Esophagus (tissue), 2 donors: ENCODE measurements at regions not wholly inside any gene's neighbourhood (a gene's known extent, or its start where the extent isn't known, plus 50 kb on each side); places are given as distances from the start of the nearest gene placed in this dataset.

Experiments
- H3K27ac ChIP-seq, 2 donors: one replicate each; pipeline ENCODE4 v1.5.1; 2013; ENCODE audit warnings: low read depth in 2 of 2, mild to moderate bottlenecking in 2 of 2, inconsistent platforms in 1 of 2, low read length in 1 of 2, moderate library complexity in 1 of 2
- H3K27me3 ChIP-seq, 2 donors: one replicate each; pipeline ENCODE4 v1.6.1; 2013; ENCODE audit warnings: low read length in 2 of 2, control low read depth in 1 of 2, mild to moderate bottlenecking in 1 of 2; ENCODE audit not compliant: insufficient read depth in 2 of 2, control insufficient read depth in 1 of 2
- H3K36me3 ChIP-seq, 2 donors: one replicate each; pipeline ENCODE4 v1.6.1; 2013; ENCODE audit warnings: low read length in 1 of 2; ENCODE audit not compliant: control insufficient read depth in 2 of 2, insufficient read depth in 2 of 2
- H3K4me1 ChIP-seq, 2 donors: one replicate each; pipeline ENCODE4 v1.6.1; 2013; ENCODE audit warnings: low read length in 1 of 2; ENCODE audit not compliant: control insufficient read depth in 2 of 2, insufficient read depth in 2 of 2
- H3K4me3 ChIP-seq, 2 donors: one replicate each; pipeline ENCODE4 v1.5.1; 2013; ENCODE audit warnings: low read length in 2 of 2, mild to moderate bottlenecking in 2 of 2, low read depth in 1 of 2, moderate library complexity in 1 of 2
- H3K9me3 ChIP-seq, 2 donors: one replicate each; pipeline ENCODE4 v1.6.1; 2013; ENCODE audit warnings: mild to moderate bottlenecking in 2 of 2, low read depth in 1 of 2, low read length in 1 of 2, moderate library complexity in 1 of 2; ENCODE audit not compliant: control insufficient read depth in 2 of 2, insufficient read depth in 1 of 2
- WGBS, 2 donors: extraction: QIAGEN DNeasy Blood & Tissue Kit; methylation state at CpG; one replicate each; pipeline ENCODE4 v1.1.7; 2013; 5-methylcytosine and 5-hydroxymethylcytosine counted together
- donor health status: healthy with polysubstance abuse.
- donor health status: Bipolar disorder and iron deficiency.

DNA sequence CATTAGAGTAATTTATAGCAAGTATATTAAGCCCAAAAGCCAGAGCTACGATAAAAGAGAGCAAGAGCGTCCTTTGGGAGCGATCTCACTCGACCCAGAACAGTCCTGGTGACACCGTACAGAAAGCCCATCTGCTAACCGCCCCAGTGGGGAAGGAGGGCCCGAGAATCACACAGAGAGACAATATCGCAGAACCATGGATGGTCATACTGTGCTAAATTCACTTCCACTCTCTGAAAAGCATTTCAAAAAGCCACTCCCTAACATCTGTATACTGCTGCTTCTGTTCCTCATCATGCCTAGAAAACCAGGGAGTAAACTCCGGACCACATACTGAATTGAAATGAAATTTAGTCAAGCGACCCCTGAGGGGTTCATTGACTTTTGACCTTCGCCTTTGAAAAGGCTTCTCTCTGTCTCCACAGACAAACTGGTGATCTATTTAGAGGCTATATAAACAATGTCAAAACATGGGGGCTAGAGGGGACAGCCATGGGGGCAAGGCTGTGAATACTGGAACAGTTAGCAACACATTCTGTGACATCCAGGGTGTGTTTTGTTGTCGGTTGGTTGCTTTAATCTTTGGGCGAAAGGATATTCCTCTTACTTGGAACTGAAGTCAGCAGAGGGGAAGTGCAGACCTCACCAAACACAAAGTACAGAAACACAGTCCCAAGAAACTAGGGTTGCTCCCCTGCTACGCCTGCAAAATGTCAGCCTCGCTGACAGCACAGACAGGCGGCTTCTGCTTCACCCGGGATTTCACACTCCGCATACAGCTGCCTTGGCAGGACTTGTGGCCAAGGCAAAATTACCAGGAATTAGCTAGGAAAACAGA lies 129.0 kb upstream of the RASGEF1B start:
- Histone ChIP-seq H3K27ac (no peak overlapping the region), H3K4me3 (no peak overlapping the region), H3K9me3 (no peaks in the 10 kb centered on the region), H3K27me3 (no peaks in the 10 kb centered on the region), H3K4me1 (no peaks in the 10 kb centered on the region), H3K36me3 (no peaks in the 10 kb centered on the region)
- WGBS, 2 donors = 70 to 71% methylated on average over 18 of the region's 18 CpGs

DNA sequence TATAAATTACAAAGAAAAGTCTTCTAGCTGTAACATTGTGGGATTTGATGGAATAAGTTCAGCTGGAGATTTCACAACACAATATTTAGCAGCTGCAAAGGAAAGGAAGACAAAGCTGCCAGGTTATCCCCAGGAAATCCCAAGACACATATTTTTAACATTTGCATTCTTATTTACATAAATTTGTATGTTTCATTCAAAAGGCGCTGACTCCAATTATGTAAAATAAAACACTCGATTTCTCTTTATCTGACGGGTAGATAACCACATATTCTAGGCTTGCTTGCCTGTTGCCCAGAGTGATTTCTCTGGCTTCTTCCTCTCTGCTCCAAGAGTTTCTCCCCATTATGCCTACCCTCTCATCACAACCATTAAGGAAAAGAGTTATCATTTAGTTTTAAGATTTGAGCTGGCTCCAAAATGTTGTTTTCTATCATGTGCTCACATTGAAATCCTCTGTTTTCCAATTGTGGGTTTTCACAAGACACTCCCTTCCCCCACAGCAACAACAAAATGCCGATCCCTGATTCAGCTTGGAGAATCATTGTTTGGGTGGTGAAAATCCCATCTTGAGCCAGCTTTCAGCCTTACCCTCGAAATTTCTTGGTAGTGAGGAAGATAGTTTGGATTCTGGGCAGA lies 128.2 kb upstream of the RASGEF1B start:
- WGBS, 2 donors = 65 to 69% methylated on average over 5 of the region's 5 CpGs
- no peaks in the 10 kb centered on the region for H3K9me3 ChIP-seq
- no peaks in the 10 kb centered on the region for H3K36me3 ChIP-seq
- H3K4me1 ChIP-seq = no peaks in the 10 kb centered on the region
- no peak overlapping the region for H3K27ac ChIP-seq
- H3K4me3 ChIP-seq = no peak overlapping the region
- no peaks in the 10 kb centered on the region for H3K27me3 ChIP-seq

DNA sequence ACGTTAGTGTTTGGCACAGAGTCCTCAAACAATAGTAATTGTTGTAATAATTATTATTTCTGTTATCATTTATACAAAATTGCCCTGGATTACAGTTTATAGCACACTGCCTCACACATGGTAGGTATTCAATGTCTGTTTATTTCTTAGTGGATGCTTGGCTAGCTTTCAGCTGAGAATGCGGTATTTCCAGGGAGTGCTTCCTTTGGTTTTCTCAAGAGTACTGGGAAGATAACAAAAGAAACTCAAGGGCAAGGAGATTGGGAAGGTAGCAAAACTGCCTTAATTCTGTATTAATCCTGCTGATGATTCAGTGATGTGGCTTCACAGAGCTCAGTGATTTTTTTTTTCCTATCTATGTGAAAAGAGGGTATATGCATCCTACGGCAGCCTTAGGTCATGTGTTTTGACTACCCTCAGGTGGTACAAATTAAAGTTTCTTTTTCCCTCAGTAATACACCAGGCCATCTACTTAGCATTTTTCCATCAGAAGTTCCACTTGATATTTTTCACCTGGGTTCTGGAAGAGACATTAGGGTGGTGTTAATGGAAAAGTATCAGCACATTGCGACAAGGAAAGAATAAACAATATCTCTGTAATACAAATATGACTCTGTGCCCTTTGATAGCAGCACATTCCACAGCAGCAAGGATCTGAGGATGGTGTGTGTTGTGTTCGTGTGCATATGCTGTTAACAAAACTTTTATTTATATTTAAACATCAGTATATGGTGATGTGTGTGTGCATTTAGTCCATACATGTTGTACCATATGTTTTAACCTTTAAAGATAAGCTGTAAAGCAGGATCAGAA lies 124.3 kb upstream of the RASGEF1B start:
- Histone ChIP-seq H3K9me3 (no peaks in the 10 kb centered on the region), H3K27me3 (no peaks in the 10 kb centered on the region), H3K4me1 (no peaks in the 10 kb centered on the region), H3K36me3 (no peaks in the 10 kb centered on the region), H3K27ac (no peak overlapping the region), H3K4me3 (no peak overlapping the region)
- WGBS, 2 donors = 52 to 63% methylated on average over 5 of the region's 5 CpGs

DNA sequence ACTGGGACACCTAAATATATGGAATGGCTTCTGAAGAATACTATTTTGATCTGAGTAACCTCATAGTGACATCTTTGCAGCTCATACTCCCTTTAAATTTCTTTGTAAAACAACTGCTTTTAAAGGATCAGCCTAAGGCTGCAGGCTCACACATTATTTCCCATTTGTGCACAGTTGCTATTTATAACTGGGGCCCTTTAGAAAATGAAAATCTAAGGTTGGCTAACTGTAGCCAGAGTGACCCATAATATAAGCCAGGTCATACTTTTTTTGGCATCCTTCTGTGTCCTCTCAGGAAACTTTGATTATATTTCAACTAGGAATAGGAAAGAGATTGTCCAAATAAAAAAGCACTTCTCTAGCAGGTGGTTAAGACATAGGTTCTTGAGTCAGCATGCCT lies 123.6 kb upstream of the RASGEF1B start:
- Histone ChIP-seq H3K36me3 (no peaks in the 10 kb centered on the region), H3K27me3 (no peaks in the 10 kb centered on the region), H3K4me3 (no peak overlapping the region), H3K27ac (no peak overlapping the region), H3K9me3 (no peaks in the 10 kb centered on the region), H3K4me1 (no peaks in the 10 kb centered on the region)

- H3K36me3 ChIP-seq = no peaks in the 10 kb centered on the region
- 78 to 91% methylated on average over 4 of the region's 4 CpGs for WGBS, 2 donors
- H3K27me3 ChIP-seq = no peaks in the 10 kb centered on the region
- no peaks in the 10 kb centered on the region for H3K9me3 ChIP-seq
- H3K27ac ChIP-seq = no peak overlapping the region
- no peak overlapping the region for H3K4me3 ChIP-seq
- H3K4me1 ChIP-seq = no peaks in the 10 kb centered on the region
These were observed 122.9 kb upstream of the RASGEF1B start for GRCh38 chr4:81594490-81595159.

DNA sequence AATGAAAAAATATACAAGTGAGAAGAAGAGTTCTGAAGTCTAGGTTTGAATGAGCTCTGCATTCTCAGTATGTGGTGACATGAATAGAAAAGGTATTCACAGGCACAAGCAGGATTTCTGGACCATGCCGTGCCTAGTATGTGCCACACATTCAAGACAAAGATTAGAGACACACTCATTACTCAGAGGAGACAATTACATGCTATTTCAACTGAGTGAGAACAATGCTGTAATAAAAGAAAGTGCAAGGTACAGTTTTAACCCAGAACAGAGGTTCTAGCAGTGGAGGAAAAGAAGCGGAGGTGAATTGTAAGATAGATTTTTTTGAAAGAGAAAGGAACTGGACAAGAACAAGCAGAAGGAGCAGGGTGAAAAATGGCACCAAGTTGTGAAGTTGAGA lies 121.0 kb upstream of the RASGEF1B start:
- Histone ChIP-seq H3K36me3 (no peaks in the 10 kb centered on the region), H3K4me1 (no peaks in the 10 kb centered on the region), H3K27me3 (no peaks in the 10 kb centered on the region), H3K9me3 (no peaks in the 10 kb centered on the region), H3K27ac (no peak overlapping the region), H3K4me3 (no peak overlapping the region)
- WGBS, 2 donors = 76 to 86% methylated on average over 2 of the region's 2 CpGs

GRCh38 chr4:81590596-81590995 lies 118.9 kb upstream of the RASGEF1B start:
- H3K36me3 ChIP-seq = no peaks in the 10 kb centered on the region
- no peaks in the 10 kb centered on the region for H3K9me3 ChIP-seq
- H3K4me1 ChIP-seq = no peaks in the 10 kb centered on the region
- no peak overlapping the region for H3K27ac ChIP-seq
- H3K27me3 ChIP-seq = no peaks in the 10 kb centered on the region
- whole genome bisulfite sequencing, 2 donors = 95 to 98% methylated on average over 1 of the region's 1 CpG
- no peak overlapping the region for H3K4me3 ChIP-seq

- Histone ChIP-seq H3K9me3 (no peaks in the 10 kb centered on the region), H3K27me3 (no peaks in the 10 kb centered on the region), H3K4me3 (no peak overlapping the region), H3K27ac (no peak overlapping the region), H3K36me3 (no peaks in the 10 kb centered on the region), H3K4me1 (no peaks in the 10 kb centered on the region)
- WGBS, 2 donors = 85 to 90% methylated on average over 1 of the region's 1 CpG
These were observed 117.6 kb upstream of the RASGEF1B start for GRCh38 chr4:81589262-81589661.

DNA sequence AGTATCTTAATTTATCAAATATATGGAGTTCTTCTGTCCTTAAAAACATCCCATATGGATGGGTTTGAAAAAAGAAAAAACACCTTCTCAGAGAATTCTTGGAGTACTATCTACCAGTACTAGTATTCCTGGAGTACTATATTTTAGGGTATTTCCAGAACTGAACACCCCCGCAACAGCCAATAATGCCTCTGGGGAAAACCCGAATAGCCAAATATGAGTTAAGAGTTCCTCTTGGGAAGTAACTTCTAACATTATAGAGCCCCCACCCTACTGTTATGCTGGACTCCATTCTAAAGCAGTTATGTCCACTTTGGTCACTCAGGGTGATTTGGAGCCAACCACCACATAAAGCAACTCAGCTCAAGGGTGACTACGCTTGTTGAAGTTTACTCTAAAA lies 115.0 kb upstream of the RASGEF1B start:
- 90 to 91% methylated on average over 3 of the region's 3 CpGs for WGBS, 2 donors
- no peaks in the 10 kb centered on the region for H3K9me3 ChIP-seq
- H3K27me3 ChIP-seq = no peaks in the 10 kb centered on the region
- no peaks in the 10 kb centered on the region for H3K36me3 ChIP-seq
- no peak overlapping the region for H3K27ac ChIP-seq
- H3K4me1 ChIP-seq = no peaks in the 10 kb centered on the region
- H3K4me3 ChIP-seq = no peak overlapping the region
